H9 (cell line): ENCODE measurements at regions not wholly inside any gene's neighbourhood (a gene's known extent, or its start where the extent isn't known, plus 50 kb on each side); places are given as distances from the start of the nearest gene placed in this dataset.

Experiments
- DNase-seq: peaks from one replicate; pipeline ENCODE4 v3.0.0-alpha.2; 2017
- H2AFZ ChIP-seq: one replicate; pipeline ENCODE4 v1.6.1; 2013; ENCODE audit warnings: mild to moderate bottlenecking, low read length, control low read depth, moderate library complexity
- H2AK5ac ChIP-seq: 2 replicates; pipeline ENCODE4 v1.6.1; 2013; ENCODE audit warnings: low read length, control low read depth, mixed read lengths; ENCODE audit not compliant: insufficient read length
- H2BK120ac ChIP-seq: one replicate; pipeline ENCODE4 v1.6.1; 2013; ENCODE audit warnings: low read depth, mild to moderate bottlenecking, low read length, control low read depth, inconsistent platforms; ENCODE audit not compliant: poor library complexity, severe bottlenecking
- H2BK12ac ChIP-seq: 2 replicates; pipeline ENCODE4 v1.6.1; 2013; ENCODE audit warnings: low read length, control low read depth, mixed read lengths, low read depth; ENCODE audit not compliant: insufficient read length
- H2BK15ac ChIP-seq: 2 replicates; pipeline ENCODE4 v1.6.1; 2013; ENCODE audit warnings: low read depth, low read length, control low read depth
- H2BK20ac ChIP-seq: one replicate; pipeline ENCODE4 v1.6.1; 2013; ENCODE audit warnings: low read depth, mild to moderate bottlenecking, low read length, control low read depth, inconsistent platforms; ENCODE audit not compliant: poor library complexity, severe bottlenecking
- H2BK5ac ChIP-seq: 2 replicates; pipeline ENCODE4 v1.6.1; 2013; ENCODE audit warnings: low read length, control low read depth, mixed read lengths; ENCODE audit not compliant: insufficient read length
- H3K14ac ChIP-seq: 2 replicates; pipeline ENCODE4 v1.6.1; 2013; ENCODE audit warnings: low read length, control low read depth; ENCODE audit not compliant: insufficient read depth
- H3K18ac ChIP-seq: 2 replicates; pipeline ENCODE4 v1.6.1; 2013; ENCODE audit warnings: low read depth, mild to moderate bottlenecking, mixed read lengths, low read length, control low read depth; ENCODE audit not compliant: insufficient read length
- H3K23ac ChIP-seq: 2 replicates; pipeline ENCODE4 v1.6.1; 2013; ENCODE audit warnings: low read length, control low read depth, mixed read lengths, low read depth; ENCODE audit not compliant: insufficient read length
- H3K23me2 ChIP-seq: 2 replicates; pipeline ENCODE4 v1.6.1; 2013; ENCODE audit warnings: low read depth, mild to moderate bottlenecking, mixed read lengths, low read length, control low read depth; ENCODE audit not compliant: insufficient read length, poor library complexity, severe bottlenecking
- H3K27ac ChIP-seq: 2 replicates; pipeline ENCODE4 v1.5.1; 2013; ENCODE audit warnings: low read length, control low read depth, mixed read lengths, low read depth; ENCODE audit not compliant: insufficient read length
- H3K27me3 ChIP-seq: 2 replicates; pipeline ENCODE4 v1.6.1; 2013; ENCODE audit warnings: low read length, control low read depth, inconsistent platforms; ENCODE audit not compliant: insufficient read depth
- H3K4ac ChIP-seq: 2 replicates; pipeline ENCODE4 v1.6.1; 2013; ENCODE audit warnings: low read depth, mild to moderate bottlenecking, control low read depth, inconsistent platforms, low read length, moderate library complexity
- H3K4me1 ChIP-seq: 2 replicates; pipeline ENCODE4 v1.6.1; 2013; ENCODE audit warnings: low read length, control low read depth, inconsistent platforms; ENCODE audit not compliant: insufficient read depth
- H3K4me2 ChIP-seq: 2 replicates; pipeline ENCODE4 v1.6.1; 2013; ENCODE audit warnings: low read length, control low read depth, mixed read lengths; ENCODE audit not compliant: insufficient read length, insufficient read depth
- H3K56ac ChIP-seq: 2 replicates; pipeline ENCODE4 v1.6.1; 2013; ENCODE audit warnings: low read depth, mild to moderate bottlenecking, mixed read lengths, low read length, control low read depth; ENCODE audit not compliant: insufficient read length
- H3K79me1 ChIP-seq: 2 replicates; pipeline ENCODE4 v1.6.1; 2013; ENCODE audit warnings: low read depth, mild to moderate bottlenecking, moderate library complexity, low read length, control low read depth, inconsistent platforms; ENCODE audit not compliant: insufficient read depth, poor library complexity, severe bottlenecking
- H3K79me2 ChIP-seq: 2 replicates; pipeline ENCODE4 v1.6.1; 2013; ENCODE audit warnings: low read length, control low read depth, inconsistent platforms; ENCODE audit not compliant: insufficient read depth
- H3K9ac ChIP-seq: 2 replicates; pipeline ENCODE4 v1.6.1; 2013; ENCODE audit warnings: low read length, control low read depth, mixed read lengths; ENCODE audit not compliant: insufficient read length; ENCODE audit errors: extremely low read depth
- H3K9me3 ChIP-seq: one replicate; pipeline ENCODE4 v1.6.1; 2013; ENCODE audit warnings: low read depth, low read length, inconsistent platforms; ENCODE audit not compliant: control insufficient read depth
- H3T11ph ChIP-seq: one replicate; pipeline ENCODE4 v1.6.1; 2013; ENCODE audit warnings: mild to moderate bottlenecking, low read length, control low read depth, inconsistent platforms
- H4K20me1 ChIP-seq: one replicate; pipeline ENCODE4 v1.6.1; 2013; ENCODE audit not compliant: control insufficient read depth, insufficient read length, insufficient read depth
- H4K5ac ChIP-seq: 2 replicates; pipeline ENCODE4 v1.6.1; 2013; ENCODE audit warnings: low read depth, mild to moderate bottlenecking, mixed read lengths, low read length, control low read depth; ENCODE audit not compliant: insufficient read length
- H4K8ac ChIP-seq: replicated peaks from 2 replicates; pipeline ENCODE4 v1.6.1; 2013; ENCODE audit warnings: low read length, control low read depth, mixed read lengths, low read depth; ENCODE audit not compliant: insufficient read length
- H4K91ac ChIP-seq: 2 replicates; pipeline ENCODE4 v1.6.1; 2013; ENCODE audit warnings: low read depth, mild to moderate bottlenecking, moderate library complexity, mixed read lengths, low read length, control low read depth; ENCODE audit not compliant: insufficient read length
- H3K27ac Mint-ChIP-seq, 3 experiments: 2 replicates in 2 of 3; 3 replicates in 1 of 3; pipeline ENCODE4 v1.8.0; 2020 to 2021; ENCODE audit warnings: mixed read lengths in 3 of 3, mild to moderate bottlenecking in 1 of 3, moderate library complexity in 1 of 3
- H3K27me3 Mint-ChIP-seq: 2 replicates; pipeline ENCODE4 v1.8.0; 2021; ENCODE audit warnings: low read depth, mild to moderate bottlenecking, moderate library complexity, mixed read lengths
- H3K36me3 Mint-ChIP-seq, 3 experiments: 2 replicates in 2 of 3; 3 replicates in 1 of 3; pipeline ENCODE4 v1.8.0; 2020 to 2021; ENCODE audit warnings: low read depth in 3 of 3, mixed read lengths in 3 of 3; ENCODE audit not compliant: insufficient read depth in 1 of 3
- H3K4me1 Mint-ChIP-seq, 2 experiments: 2 replicates each; pipeline ENCODE4 v1.8.0; 2020; ENCODE audit warnings: mixed read lengths in 2 of 2
- H3K4me3 Mint-ChIP-seq, 2 experiments: 2 replicates in 1 of 2; 3 replicates in 1 of 2; pipeline ENCODE4 v1.8.0; 2020 to 2021; ENCODE audit warnings: mild to moderate bottlenecking in 2 of 2, mixed read lengths in 2 of 2, moderate library complexity in 1 of 2
- H3K9me3 Mint-ChIP-seq, 2 experiments: 2 replicates in 1 of 2; 3 replicates in 1 of 2; pipeline ENCODE4 v1.8.0; 2020; ENCODE audit warnings: mild to moderate bottlenecking in 2 of 2, mixed read lengths in 2 of 2, moderate library complexity in 1 of 2
- TF ChIP-seq, protein P1 (sequence below): fragments of 200-600 bp; sonication (generic); conservative IDR thresholded peaks from 3 replicates; pipeline ENCODE4 v1.8.0; 2021; ENCODE audit warnings: antibody characterized with exemption, mild to moderate bottlenecking

- Histone ChIP-seq H3K9me3 (no peaks in the 10 kb centered on the region), H3K79me1 (no peaks in the 10 kb centered on the region), H2AK5ac (no peak overlapping the region), H3K4me2 (no peak overlapping the region), H2BK12ac (no peak overlapping the region), H4K8ac (no peak overlapping the region), H3K23me2 (no peaks in the 10 kb centered on the region), H2AFZ (no peak overlapping the region), H3K27me3 (peaks cover 7% of the 10 kb centered on the region; the same call in 1 of the 2 replicates), H4K5ac (no peak overlapping the region), H3K4me1 (no peaks in the 10 kb centered on the region), H3K56ac (no peak overlapping the region), H3K18ac (no peak overlapping the region), H3K79me2 (no peaks in the 10 kb centered on the region), H2BK5ac (no peak overlapping the region), H2BK20ac (no peak overlapping the region), H3T11ph (no peak overlapping the region), H3K4ac (no peak overlapping the region), H3K23ac (no peak overlapping the region), H2BK120ac (no peak overlapping the region), H2BK15ac (no peak overlapping the region), H3K9ac (no peak overlapping the region), H3K27ac (no peak overlapping the region), H4K91ac (no peak overlapping the region), H3K14ac (no peak overlapping the region), H4K20me1 (no peaks in the 10 kb centered on the region)
- TF ChIP-seq, protein P1, sequence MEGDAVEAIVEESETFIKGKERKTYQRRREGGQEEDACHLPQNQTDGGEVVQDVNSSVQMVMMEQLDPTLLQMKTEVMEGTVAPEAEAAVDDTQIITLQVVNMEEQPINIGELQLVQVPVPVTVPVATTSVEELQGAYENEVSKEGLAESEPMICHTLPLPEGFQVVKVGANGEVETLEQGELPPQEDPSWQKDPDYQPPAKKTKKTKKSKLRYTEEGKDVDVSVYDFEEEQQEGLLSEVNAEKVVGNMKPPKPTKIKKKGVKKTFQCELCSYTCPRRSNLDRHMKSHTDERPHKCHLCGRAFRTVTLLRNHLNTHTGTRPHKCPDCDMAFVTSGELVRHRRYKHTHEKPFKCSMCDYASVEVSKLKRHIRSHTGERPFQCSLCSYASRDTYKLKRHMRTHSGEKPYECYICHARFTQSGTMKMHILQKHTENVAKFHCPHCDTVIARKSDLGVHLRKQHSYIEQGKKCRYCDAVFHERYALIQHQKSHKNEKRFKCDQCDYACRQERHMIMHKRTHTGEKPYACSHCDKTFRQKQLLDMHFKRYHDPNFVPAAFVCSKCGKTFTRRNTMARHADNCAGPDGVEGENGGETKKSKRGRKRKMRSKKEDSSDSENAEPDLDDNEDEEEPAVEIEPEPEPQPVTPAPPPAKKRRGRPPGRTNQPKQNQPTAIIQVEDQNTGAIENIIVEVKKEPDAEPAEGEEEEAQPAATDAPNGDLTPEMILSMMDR: no peak
- Mint-ChIP-seq H3K4me3 (no peak overlapping the region), H3K4me1 (peaks cover 8 to 12% of the 10 kb centered on the region in 2 experiments), H3K9me3 (no peaks in the 10 kb centered on the region), H3K36me3 (no peaks in the 10 kb centered on the region), H3K27ac (no peak overlapping the region), H3K27me3 (peaks cover 50% of the 10 kb centered on the region)
- no peak for DNase-seq
Observed at GRCh38 chr7:94228678-94229077, 166.0 kb upstream of the COL1A2 start.
